Immature natural killer cell (primary cell): ENCODE measurements at regions not wholly inside any gene's neighbourhood (a gene's known extent, or its start where the extent isn't known, plus 50 kb on each side); places are given as distances from the start of the nearest gene placed in this dataset.

Experiments
- DNase-seq, 3 donors: peaks; one replicate each; pipeline ENCODE4 v3.0.0; 2022; ENCODE audit warnings: mixed read lengths in 1 of 3
- H3K27ac Mint-ChIP-seq, 6 donors: one replicate each; pipeline ENCODE4 v1.8.0; 2020; ENCODE audit warnings: mixed read lengths in 6 of 6, mild to moderate bottlenecking in 5 of 6, inconsistent platforms in 4 of 6, moderate library complexity in 3 of 6
- H3K27me3 Mint-ChIP-seq, 3 donors: one replicate each; pipeline ENCODE4 v1.8.0; 2020 to 2021; ENCODE audit warnings: low read depth in 3 of 3, mild to moderate bottlenecking in 3 of 3, mixed read lengths in 3 of 3, moderate library complexity in 3 of 3, inconsistent platforms in 1 of 3
- H3K36me3 Mint-ChIP-seq, 3 donors: one replicate each; pipeline ENCODE4 v1.8.0; 2020; ENCODE audit warnings: mixed read lengths in 3 of 3, inconsistent platforms in 2 of 3, mild to moderate bottlenecking in 2 of 3
- H3K4me1 Mint-ChIP-seq, 2 donors: one replicate each; pipeline ENCODE4 v1.8.0; 2020; ENCODE audit warnings: inconsistent platforms in 2 of 2, mild to moderate bottlenecking in 2 of 2, mixed read lengths in 2 of 2, moderate library complexity in 1 of 2
- H3K4me3 Mint-ChIP-seq, 5 donors: one replicate each; pipeline ENCODE4 v1.8.0; 2020; ENCODE audit warnings: mild to moderate bottlenecking in 5 of 5, mixed read lengths in 5 of 5, inconsistent platforms in 3 of 5, moderate library complexity in 3 of 5
- H3K9me3 Mint-ChIP-seq, 6 donors: one replicate each; pipeline ENCODE4 v1.8.0; 2020; ENCODE audit warnings: mild to moderate bottlenecking in 6 of 6, mixed read lengths in 6 of 6, inconsistent platforms in 4 of 6, moderate library complexity in 3 of 6

GRCh38 chr5:118675247-118675646 is 313.1 kb downstream of the DTWD2 start:
- Mint-ChIP-seq H3K27ac (no peak overlapping the region), H3K4me1 (no peaks in the 10 kb centered on the region), H3K27me3 (no peaks in the 10 kb centered on the region), H3K9me3 (peaks cover 3 to 20% (median 6%) of the 10 kb centered on the region in 6 donors), H3K4me3 (no peak overlapping the region), H3K36me3 (no peaks in the 10 kb centered on the region)
- no peak for DNase-seq

GRCh38 chr5:118657576-118657975 is 330.8 kb downstream of the DTWD2 start:
- no peak overlapping the region for H3K4me3 Mint-ChIP-seq

GRCh38 chr5:118653872-118654271 is 334.5 kb downstream of the DTWD2 start:
- Mint-ChIP-seq H3K9me3 (peaks cover 6 to 41% (median 17%) of the 10 kb centered on the region in 6 donors), H3K27ac (no peak overlapping the region), H3K27me3 (no peaks in the 10 kb centered on the region), H3K4me3 (no peak overlapping the region), H3K4me1 (no peaks in the 10 kb centered on the region), H3K36me3 (peaks cover 0 to 3% (median 0%) of the 10 kb centered on the region in 3 donors)
- DNase-seq, result no peak

More at GRCh38 chr5:118657576-118657975, 330.8 kb downstream of the DTWD2 start:
- Mint-ChIP-seq H3K9me3 (peaks cover 7 to 41% (median 19%) of the 10 kb centered on the region in 6 donors), H3K27ac (no peak overlapping the region), H3K4me1 (no peaks in the 10 kb centered on the region), H3K36me3 (peaks cover 0 to 3% (median 0%) of the 10 kb centered on the region in 3 donors), H3K27me3 (no peaks in the 10 kb centered on the region)
- no peak for DNase-seq

GRCh38 chr5:118653183-118653582 is 335.2 kb downstream of the DTWD2 start:
- DNase-seq, result no peak
- Mint-ChIP-seq H3K9me3 (peaks cover 5 to 36% (median 14%) of the 10 kb centered on the region in 6 donors), H3K4me3 (no peak overlapping the region), H3K27me3 (no peaks in the 10 kb centered on the region), H3K27ac (no peak overlapping the region), H3K4me1 (no peaks in the 10 kb centered on the region), H3K36me3 (peaks cover 0 to 3% (median 0%) of the 10 kb centered on the region in 3 donors)

GRCh38 chr5:118651002-118651401 is 337.3 kb downstream of the DTWD2 start:
- Mint-ChIP-seq H3K36me3 (no peaks in the 10 kb centered on the region), H3K9me3 (peaks cover 0 to 22% (median 9%) of the 10 kb centered on the region in 6 donors), H3K4me1 (no peaks in the 10 kb centered on the region), H3K27ac (no peak overlapping the region), H3K27me3 (peaks cover 0 to 2% (median 1%) of the 10 kb centered on the region in 3 donors), H3K4me3 (no peak overlapping the region)
- no peak for DNase-seq

- no peak overlapping the region for H3K4me3 Mint-ChIP-seq
Observed at GRCh38 chr5:118647587-118647986, 340.8 kb downstream of the DTWD2 start.

GRCh38 chr5:118646917-118647316 is 341.4 kb downstream of the DTWD2 start:
- Mint-ChIP-seq H3K27me3 (peaks cover 0 to 2% (median 1%) of the 10 kb centered on the region in 3 donors), H3K27ac (no peak overlapping the region), H3K36me3 (no peaks in the 10 kb centered on the region), H3K4me3 (no peak overlapping the region), H3K9me3 (peaks cover 1 to 30% (median 9%) of the 10 kb centered on the region in 6 donors), H3K4me1 (no peaks in the 10 kb centered on the region)
- no peak for DNase-seq

More at GRCh38 chr5:118647587-118647986, 340.8 kb downstream of the DTWD2 start:
- peaks cover 0 to 30% (median 8%) of the 10 kb centered on the region in 6 donors for H3K9me3 Mint-ChIP-seq
- H3K27me3 Mint-ChIP-seq, result peaks cover 0 to 2% (median 1%) of the 10 kb centered on the region in 3 donors
- no peak overlapping the region for H3K27ac Mint-ChIP-seq
- H3K36me3 Mint-ChIP-seq, result no peaks in the 10 kb centered on the region
- H3K4me1 Mint-ChIP-seq, result no peaks in the 10 kb centered on the region
- DNase-seq, result no peak

GRCh38 chr5:118637947-118638670 is 350.2 kb downstream of the DTWD2 start:
- no peak for DNase-seq
- H3K36me3 Mint-ChIP-seq, result peaks cover 0 to 3% (median 0%) of the 10 kb centered on the region in 3 donors
- no peaks in the 10 kb centered on the region for H3K4me1 Mint-ChIP-seq
- H3K27me3 Mint-ChIP-seq, result no peaks in the 10 kb centered on the region
- peaks cover 9 to 52% (median 30%) of the 10 kb centered on the region in 6 donors for H3K9me3 Mint-ChIP-seq
- H3K27ac Mint-ChIP-seq, result no peak overlapping the region
- no peak overlapping the region for H3K4me3 Mint-ChIP-seq

- Mint-ChIP-seq H3K9me3 (peaks cover 1 to 18% (median 4%) of the 10 kb centered on the region in 6 donors), H3K4me1 (no peaks in the 10 kb centered on the region), H3K27ac (no peak overlapping the region), H3K27me3 (peaks cover 0 to 3% (median 0%) of the 10 kb centered on the region in 3 donors), H3K36me3 (no peaks in the 10 kb centered on the region), H3K4me3 (no peak overlapping the region)
- no peak for DNase-seq
Observed at GRCh38 chr5:118628660-118629354, 359.5 kb downstream of the DTWD2 start.

- Mint-ChIP-seq H3K27me3 (peaks cover 2 to 4% (median 2%) of the 10 kb centered on the region in 3 donors), H3K27ac (no peak overlapping the region), H3K4me1 (no peaks in the 10 kb centered on the region), H3K4me3 (no peak overlapping the region), H3K9me3 (peaks cover 0 to 7% (median 2%) of the 10 kb centered on the region in 6 donors), H3K36me3 (no peaks in the 10 kb centered on the region)
- DNase-seq, result no peak
Observed at GRCh38 chr5:118620233-118620632, 368.1 kb downstream of the DTWD2 start.

GRCh38 chr5:118619823-118620222 is 368.5 kb downstream of the DTWD2 start:
- H3K9me3 Mint-ChIP-seq, result peaks cover 0 to 5% (median 1%) of the 10 kb centered on the region in 6 donors
- DNase-seq, result no peak
- no peaks in the 10 kb centered on the region for H3K36me3 Mint-ChIP-seq
- H3K27me3 Mint-ChIP-seq, result peaks cover 2 to 4% (median 2%) of the 10 kb centered on the region in 3 donors
- no peak overlapping the region for H3K27ac Mint-ChIP-seq
- H3K4me1 Mint-ChIP-seq, result no peaks in the 10 kb centered on the region
- H3K4me3 Mint-ChIP-seq, result no peak overlapping the region

- no peaks in the 10 kb centered on the region for H3K4me1 Mint-ChIP-seq
- no peaks in the 10 kb centered on the region for H3K36me3 Mint-ChIP-seq
- H3K4me3 Mint-ChIP-seq, result no peak overlapping the region
- H3K9me3 Mint-ChIP-seq, result peaks cover 0 to 3% (median 0%) of the 10 kb centered on the region in 6 donors
- DNase-seq, result no peak
- H3K27me3 Mint-ChIP-seq, result peaks cover 2 to 4% (median 2%) of the 10 kb centered on the region in 3 donors
- no peak overlapping the region for H3K27ac Mint-ChIP-seq
Observed at GRCh38 chr5:118616281-118616680, 372.1 kb downstream of the DTWD2 start.

- Mint-ChIP-seq H3K36me3 (no peaks in the 10 kb centered on the region), H3K4me3 (no peak overlapping the region), H3K27ac (no peak overlapping the region), H3K9me3 (peaks cover 0 to 3% (median 0%) of the 10 kb centered on the region in 6 donors), H3K27me3 (peaks cover 2 to 4% (median 2%) of the 10 kb centered on the region in 3 donors), H3K4me1 (no peaks in the 10 kb centered on the region)
- DNase-seq, result no peak
Observed at GRCh38 chr5:118614731-118615456, 373.5 kb downstream of the DTWD2 start.
